HG02798 (cell line): ENCODE measurements at regions not wholly inside any gene's neighbourhood (a gene's known extent, or its start where the extent isn't known, plus 50 kb on each side); places are given as distances from the start of the nearest gene placed in this dataset.
"Not testable (repeated sequence)": the region's sequence is repeated elsewhere in the genome, so short reads cannot be mapped to it uniquely, and the experiment has no call there.

ENCODE experiments used
- ATAC-seq: cut with Tn5 transposase; IDR thresholded peaks from one replicate; pipeline ENCODE4 v1.9.1; 2021; ENCODE audit warnings: mild to moderate bottlenecking; ENCODE audit not compliant: unreplicated experiment, poor library complexity

GRCh38 chr15:92803536-92803851 lies 96.6 kb upstream of the CHD2 start:
- no peak for ATAC-seq

- peak; percentile 65 for ATAC-seq
Observed at GRCh38 chr15:92803852-92804609, 96.1 kb upstream of the CHD2 start.

DNA sequence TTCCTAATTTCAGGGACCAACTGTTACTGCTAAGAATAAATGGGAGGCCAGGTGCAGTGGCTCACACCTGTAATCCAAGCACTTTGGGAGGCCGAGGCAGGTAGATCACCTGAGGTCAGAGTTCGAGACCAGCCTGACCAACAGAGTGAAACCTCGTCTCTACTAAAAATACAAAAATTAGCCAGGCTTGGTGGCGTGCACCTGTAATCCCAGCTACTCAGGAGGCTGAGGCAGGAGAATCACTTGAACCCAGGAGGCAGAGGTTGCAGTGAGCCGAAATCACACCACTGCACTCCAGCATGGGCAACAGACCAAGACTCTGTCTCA lies 95.6 kb upstream of the CHD2 start:
- ATAC-seq = not testable (repeated sequence)

- no peak for ATAC-seq
Observed at GRCh38 chr15:92805080-92805690, 94.9 kb upstream of the CHD2 start.

GRCh38 chr15:92806171-92806570 lies 94.0 kb upstream of the CHD2 start:
- not testable (repeated sequence) for ATAC-seq

DNA sequence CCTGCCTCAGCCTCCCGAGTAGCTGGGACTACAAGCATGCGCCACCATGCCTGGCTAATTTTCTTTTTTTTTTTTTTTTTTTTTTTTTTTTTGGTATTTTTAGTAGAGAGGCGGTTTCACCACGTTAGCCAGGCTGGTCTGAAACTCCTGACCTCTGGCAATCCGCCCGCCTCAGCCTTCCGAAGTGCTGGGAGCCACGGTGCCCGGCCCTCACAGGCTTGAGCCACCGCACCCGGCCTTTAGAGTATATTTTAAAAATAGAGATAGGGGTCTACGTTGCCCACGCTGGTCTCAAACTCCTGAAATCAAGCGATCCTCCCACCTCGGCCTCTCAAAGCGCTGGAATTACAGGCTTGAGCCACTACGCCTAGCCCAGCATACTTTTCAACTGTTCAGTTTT lies 93.4 kb upstream of the CHD2 start:
- ATAC-seq = no peak

DNA sequence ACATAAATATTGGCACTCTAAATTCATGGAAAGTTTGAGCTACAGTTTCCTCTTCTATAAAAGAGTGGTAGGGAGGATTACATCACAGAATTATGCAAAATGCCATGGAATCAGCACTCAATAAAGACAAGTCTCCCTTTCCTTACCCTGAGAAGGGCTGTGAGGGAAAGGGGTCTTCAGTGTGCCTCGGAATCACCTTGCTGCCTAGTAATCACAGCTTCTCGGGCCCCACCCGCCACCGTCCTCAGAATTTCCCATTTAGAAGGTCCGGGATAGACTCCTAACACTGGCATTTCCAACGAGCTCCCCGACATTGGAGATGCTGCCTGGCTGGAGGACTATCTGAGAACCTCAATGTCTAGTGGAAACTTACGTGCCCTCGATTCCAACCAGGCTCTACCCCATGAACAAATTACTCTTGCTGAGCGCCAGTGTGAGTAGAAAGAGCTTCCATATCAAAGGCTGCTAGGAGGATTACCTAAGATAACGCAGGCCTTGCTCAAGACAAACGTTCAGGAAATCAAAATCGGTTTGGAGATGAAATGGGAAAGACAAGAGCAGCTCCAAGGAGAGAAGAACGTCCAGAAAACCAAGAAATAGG lies 92.1 kb upstream of the CHD2 start:
- ATAC-seq = no peak

GRCh38 chr15:92808598-92809063 lies 91.5 kb upstream of the CHD2 start:
- peak; percentile 12 for ATAC-seq

DNA sequence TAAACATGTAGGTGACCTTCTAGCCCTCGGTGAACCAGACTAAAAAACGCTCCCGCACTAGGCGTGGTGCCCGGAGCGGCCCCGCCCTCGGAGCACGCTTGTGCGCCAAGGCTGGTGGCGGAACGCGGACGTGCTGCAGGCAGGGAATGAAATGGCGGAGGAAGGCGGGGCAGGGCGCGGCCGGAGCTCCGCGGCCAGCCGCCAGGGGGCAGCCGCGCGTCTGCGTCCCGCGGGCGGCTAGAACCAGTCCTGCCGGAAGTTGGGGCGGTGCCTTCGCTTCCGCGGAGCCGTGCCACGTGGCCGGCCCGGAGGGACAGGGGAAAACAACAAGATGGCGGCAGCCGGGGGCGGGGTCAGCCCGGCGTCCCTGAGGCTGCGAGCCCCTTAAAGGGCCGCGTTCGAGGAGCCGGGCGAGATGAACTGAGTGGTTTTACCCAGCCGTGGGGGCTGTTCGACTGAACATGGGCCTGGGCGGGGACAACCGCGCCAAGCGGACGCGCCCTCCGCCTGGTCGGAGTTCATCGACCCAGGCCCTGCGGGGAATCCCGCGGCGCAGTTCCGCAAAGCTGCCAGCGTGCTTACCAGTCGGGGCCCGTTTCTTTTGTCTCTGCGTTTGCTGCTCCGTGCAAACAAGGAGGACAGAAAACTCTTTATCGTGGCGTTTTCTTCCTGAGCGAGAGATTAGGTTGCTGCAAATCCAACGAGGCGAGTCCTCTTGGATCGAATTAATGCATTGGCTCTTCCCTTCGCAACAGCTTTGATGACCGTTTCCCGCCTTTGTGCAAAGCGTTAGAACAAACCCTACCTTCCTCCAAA lies 90.9 kb upstream of the CHD2 start:
- peak; percentile 93 for ATAC-seq

GRCh38 chr15:92809880-92810361 lies 90.2 kb upstream of the CHD2 start:
- no peak for ATAC-seq

GRCh38 chr15:92810418-92811138 lies 89.5 kb upstream of the CHD2 start:
- no peak for ATAC-seq

GRCh38 chr15:92811148-92811913 lies 88.8 kb upstream of the CHD2 start:
- no peak for ATAC-seq

- no peak for ATAC-seq
Observed at GRCh38 chr15:92812271-92812670, 87.9 kb upstream of the CHD2 start.

DNA sequence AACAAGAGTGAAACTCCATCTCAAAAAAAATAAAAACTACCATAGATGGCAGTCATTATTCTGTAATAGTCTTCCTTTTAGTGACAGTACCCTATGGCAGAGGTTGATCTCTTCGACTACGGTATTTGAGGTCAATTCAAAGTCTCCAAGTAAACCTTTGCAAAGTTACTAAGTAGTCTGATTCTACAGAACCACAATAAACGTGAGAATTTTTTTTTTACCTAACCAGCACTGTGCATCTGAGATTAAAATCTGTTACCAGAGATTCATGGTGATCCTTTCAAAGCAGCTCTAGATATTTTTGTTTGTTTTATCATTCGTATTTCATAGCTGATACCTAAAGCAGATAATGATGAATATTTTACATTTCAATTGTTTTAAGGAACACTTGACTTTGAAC lies 86.6 kb upstream of the CHD2 start:
- no peak for ATAC-seq

DNA sequence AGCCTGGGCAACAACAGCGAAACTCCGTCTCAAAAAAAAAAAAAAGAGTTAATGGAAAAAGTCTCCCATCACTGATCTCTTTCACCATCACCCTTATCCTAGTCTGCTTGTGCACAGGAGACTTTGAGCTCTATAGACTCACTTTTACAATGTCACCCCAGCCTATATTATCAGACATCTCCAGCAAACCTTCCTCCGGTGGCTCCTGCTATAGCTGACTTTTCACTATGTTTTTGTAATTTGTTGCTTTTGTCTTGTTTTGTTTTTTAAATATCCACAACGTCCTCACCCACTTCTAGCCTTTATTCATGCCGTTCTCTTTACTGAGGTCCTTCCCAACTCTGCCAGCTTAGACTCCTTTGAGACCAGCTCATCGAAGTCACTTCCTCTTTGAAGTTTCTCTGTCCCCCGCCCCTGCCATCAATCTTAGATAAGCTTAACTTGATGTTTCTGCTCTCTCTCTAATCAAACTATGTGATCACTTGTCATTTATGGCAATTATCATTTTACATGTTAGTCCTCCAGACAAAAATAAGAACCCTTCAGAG lies 82.7 kb upstream of the CHD2 start:
- ATAC-seq = no peak

- no peak for ATAC-seq
Observed at GRCh38 chr15:92818651-92819277, 81.4 kb upstream of the CHD2 start.

DNA sequence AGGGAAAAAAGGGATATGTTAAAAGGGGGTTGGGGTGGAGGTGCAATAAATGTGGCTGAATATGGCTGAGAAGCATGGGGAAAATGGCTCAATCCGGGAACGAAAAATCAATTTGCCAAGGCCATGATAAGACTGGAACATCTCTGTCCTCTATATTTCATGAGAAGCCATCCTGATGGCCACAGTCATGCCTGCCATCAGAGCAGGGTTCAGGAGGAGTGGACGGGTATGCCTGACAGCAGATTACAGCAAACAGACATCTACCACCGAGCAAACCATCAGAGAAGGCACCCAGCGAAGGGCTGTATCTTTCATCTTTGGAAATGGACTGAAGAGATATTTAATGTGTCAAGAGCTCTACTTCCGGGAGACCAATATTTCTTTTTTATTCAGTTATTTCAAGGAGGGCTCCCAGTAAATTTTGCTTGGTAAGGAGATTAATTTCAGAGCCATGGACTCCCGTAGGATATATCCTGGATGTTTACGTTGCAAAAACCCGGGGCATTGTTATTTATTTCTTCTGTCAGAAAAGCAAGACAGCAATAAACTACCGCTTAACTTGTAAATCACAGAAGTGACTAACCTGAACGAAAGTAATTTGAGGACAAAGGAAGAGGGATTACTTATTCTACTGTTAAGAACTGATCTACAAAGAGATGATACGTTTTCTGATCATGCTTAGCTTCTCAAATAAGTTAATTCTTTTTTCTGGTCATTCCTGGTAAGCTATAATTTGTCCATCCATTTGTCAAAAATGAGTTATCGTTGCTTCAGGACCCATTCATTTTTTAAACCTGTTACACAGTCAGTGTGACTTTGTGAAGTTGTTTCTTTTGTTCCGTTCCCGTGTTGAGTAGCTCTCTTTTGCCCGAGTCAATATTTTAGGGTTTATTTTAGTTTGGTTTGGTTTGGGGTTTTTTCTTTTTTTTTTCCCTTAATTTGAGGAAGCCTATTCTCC lies 80.6 kb upstream of the CHD2 start:
- no peak for ATAC-seq
